HepG2 (cell line): ENCODE measurements at regions not wholly inside any gene's neighbourhood (a gene's known extent, or its start where the extent isn't known, plus 50 kb on each side); places are given as distances from the start of the nearest gene placed in this dataset.

Source experiments
- ATF2 ChIP-seq: sonication (generic); formaldehyde crosslinking; IDR thresholded peaks from 2 replicates; pipeline ENCODE4 v1.4.0; 2020; ENCODE audit warnings: missing genetic modification reagents
- FOXA3 ChIP-seq: IDR thresholded peaks from 2 replicates; pipeline ENCODE4 v1.6.1; 2016; ENCODE audit warnings: missing genetic modification reagents, missing compliant biosample characterization
- GATAD1 ChIP-seq: IDR thresholded peaks from 2 replicates; pipeline ENCODE4 v1.6.1; 2016; ENCODE audit warnings: missing genetic modification reagents, missing compliant biosample characterization
- JUND ChIP-seq: sonication (generic); formaldehyde crosslinking; IDR thresholded peaks from 2 replicates; pipeline ENCODE4 v1.8.0; 2022; ENCODE audit warnings: mild to moderate bottlenecking, missing genetic modification reagents
- KAT8 ChIP-seq: IDR thresholded peaks from 2 replicates; pipeline ENCODE4 v1.6.1; 2016; ENCODE audit warnings: missing genetic modification reagents, missing compliant biosample characterization
- KDM3A ChIP-seq: IDR thresholded peaks from 2 replicates; pipeline ENCODE4 v1.6.1; 2018; ENCODE audit warnings: low read depth, missing compliant biosample characterization
- KLF6 ChIP-seq: IDR thresholded peaks from 2 replicates; pipeline ENCODE4 v1.8.0; 2016; ENCODE audit warnings: missing biosample characterization, missing genetic modification reagents
- LBX2 ChIP-seq: sonication (generic); formaldehyde crosslinking; IDR thresholded peaks from 2 replicates; pipeline ENCODE4 v1.5.0; 2020; ENCODE audit warnings: missing genetic modification reagents, mild to moderate bottlenecking, borderline replicate concordance
- MAX ChIP-seq: IDR thresholded peaks from 2 replicates; pipeline ENCODE4 v1.6.1; 2012; ENCODE audit warnings: inconsistent platforms
- MED1 ChIP-seq: sonication (generic); formaldehyde crosslinking; IDR thresholded peaks from 2 replicates; pipeline ENCODE4 v1.4.0; 2020; ENCODE audit warnings: missing genetic modification reagents
- MXD4 ChIP-seq: IDR thresholded peaks from 2 replicates; pipeline ENCODE4 v1.6.1; 2016; ENCODE audit warnings: mild to moderate bottlenecking, missing biosample characterization, missing genetic modification reagents
- NFE2 ChIP-seq: sonication (generic); formaldehyde crosslinking; IDR thresholded peaks from 2 replicates; pipeline ENCODE4 v1.4.0; 2020; ENCODE audit warnings: missing genetic modification reagents
- NFIC ChIP-seq: IDR thresholded peaks from 2 replicates; pipeline ENCODE4 v1.6.1; 2012; ENCODE audit warnings: mild to moderate bottlenecking, low read length, inconsistent platforms
- SP2 ChIP-seq: sonication (generic); formaldehyde crosslinking; IDR thresholded peaks from 2 replicates; pipeline ENCODE4 v1.5.1; 2020; ENCODE audit warnings: mild to moderate bottlenecking, missing genetic modification reagents
- THYN1 ChIP-seq: sonication (generic); formaldehyde crosslinking; IDR thresholded peaks from 2 replicates; pipeline ENCODE4 v1.8.1; 2023; ENCODE audit warnings: low read depth, mild to moderate bottlenecking, moderate library complexity, missing genetic modification reagents, borderline replicate concordance
- ZNF280D ChIP-seq: sonication (generic); formaldehyde crosslinking; IDR thresholded peaks from 2 replicates; pipeline ENCODE4 v1.5.1; 2020; ENCODE audit warnings: mild to moderate bottlenecking, missing genetic modification reagents
- ZNF331 ChIP-seq: sonication (generic); formaldehyde crosslinking; IDR thresholded peaks from 2 replicates; pipeline ENCODE4 v1.4.0; 2020; ENCODE audit warnings: missing genetic modification reagents
- ZNF343 ChIP-seq: sonication (generic); formaldehyde crosslinking; IDR thresholded peaks from 2 replicates; pipeline ENCODE4 v1.4.0; 2020; ENCODE audit warnings: mild to moderate bottlenecking, missing genetic modification reagents
- ZNF414 ChIP-seq: sonication (generic); formaldehyde crosslinking; IDR thresholded peaks from 2 replicates; pipeline ENCODE4 v1.5.0; 2020; ENCODE audit warnings: missing genetic modification reagents
- ZNF503 ChIP-seq: sonication (generic); formaldehyde crosslinking; IDR thresholded peaks from 2 replicates; pipeline ENCODE4 v1.4.0; 2020; ENCODE audit warnings: missing genetic modification reagents
- ZNF563 ChIP-seq: sonication (generic); formaldehyde crosslinking; IDR thresholded peaks from 2 replicates; pipeline ENCODE4 v1.8.0; 2022; ENCODE audit warnings: mild to moderate bottlenecking, moderate library complexity, missing genetic modification reagents
- ZNF772 ChIP-seq: sonication (generic); formaldehyde crosslinking; IDR thresholded peaks from 2 replicates; pipeline ENCODE4 v1.5.0; 2020; ENCODE audit warnings: mild to moderate bottlenecking, missing genetic modification reagents
- ZSCAN21 ChIP-seq: sonication (generic); formaldehyde crosslinking; IDR thresholded peaks from 2 replicates; pipeline ENCODE4 v1.8.0; 2022; ENCODE audit warnings: mild to moderate bottlenecking, missing genetic modification reagents, moderate library complexity, borderline replicate concordance
- ZSCAN30 ChIP-seq: sonication (generic); formaldehyde crosslinking; IDR thresholded peaks from 2 replicates; pipeline ENCODE4 v1.5.0; 2020; ENCODE audit warnings: mild to moderate bottlenecking, missing genetic modification reagents

GRCh38 chr6:137731960-137732616 is 135.0 kb upstream of the TNFAIP3 start (continued):
- TF ChIP-seq LBX2 (CRISPR knock-in tag): no peak
- TF ChIP-seq ZNF563: no peak
- peak; percentile 87 for TF ChIP-seq ATF2 (CRISPR knock-in tag)
- TF ChIP-seq ZSCAN30: no peak
- peak; percentile 46; the same call in 1 of the 2 replicates for TF ChIP-seq KLF6 (CRISPR knock-in tag)
- TF ChIP-seq FOXA3 (CRISPR knock-in tag): peak; percentile 97
- peak; percentile 66 for TF ChIP-seq ZNF414
- TF ChIP-seq THYN1 (CRISPR knock-in tag): 0 out of 2 replicates have a peak, but pooled peaks have one; percentile 75
- TF ChIP-seq MXD4 (CRISPR knock-in tag): peak; percentile 73
- no peak; the same call in 1 of the 2 replicates for TF ChIP-seq ZSCAN21 (CRISPR knock-in tag)
- peak; percentile 93 for TF ChIP-seq ZNF331 (CRISPR knock-in tag)
- TF ChIP-seq ZNF343 (CRISPR knock-in tag): no peak
- TF ChIP-seq MED1 (CRISPR knock-in tag): peak; percentile 99
- peak; percentile 98 for TF ChIP-seq ZNF503 (CRISPR knock-in tag)
- peak; percentile 84 for TF ChIP-seq MAX
- TF ChIP-seq JUND: peak; percentile 98
- peak; percentile 92 for TF ChIP-seq KAT8
- no peak for TF ChIP-seq SP2 (CRISPR knock-in tag)
- TF ChIP-seq NFIC: peak; percentile 98
- TF ChIP-seq ZNF772 (CRISPR knock-in tag): peak; percentile 57; the same call in 1 of the 2 replicates
- TF ChIP-seq NFE2 (CRISPR knock-in tag): no peak; the same call in 1 of the 2 replicates
- peak; percentile 85 for TF ChIP-seq KDM3A
- peak; percentile 73 for TF ChIP-seq GATAD1
- TF ChIP-seq ZNF280D (CRISPR knock-in tag): peak; percentile 85; the same call in 1 of the 2 replicates
